ENCODE measurements at regions not wholly inside any gene's neighbourhood (a gene's known extent, or its start where the extent isn't known, plus 50 kb on each side); places are given as distances from the start of the nearest gene placed in this dataset.

DNA sequence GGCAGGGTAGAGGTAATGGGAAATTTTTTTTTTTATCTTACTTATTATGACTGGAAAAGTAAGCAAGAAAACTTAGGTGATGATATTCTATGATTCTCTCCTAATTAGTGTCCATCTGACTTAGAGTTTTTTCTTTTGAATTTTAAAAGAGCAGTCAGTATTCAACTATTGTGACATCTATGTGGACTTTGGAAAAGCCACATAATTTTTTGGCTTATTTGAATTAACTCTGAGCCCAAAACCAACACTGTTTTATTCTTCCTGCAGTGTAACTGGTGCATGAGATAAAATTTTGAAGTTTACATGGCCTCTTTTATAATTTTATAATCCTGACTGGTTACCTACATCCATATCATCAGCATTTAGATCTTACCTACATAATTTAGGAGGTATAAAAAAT, 619.7 kb downstream of the EPM2A start:
- no peak for TF ChIP-seq POLR2A (IDR thresholded peaks at IDR 0.05)
- TF ChIP-seq, protein P1, sequence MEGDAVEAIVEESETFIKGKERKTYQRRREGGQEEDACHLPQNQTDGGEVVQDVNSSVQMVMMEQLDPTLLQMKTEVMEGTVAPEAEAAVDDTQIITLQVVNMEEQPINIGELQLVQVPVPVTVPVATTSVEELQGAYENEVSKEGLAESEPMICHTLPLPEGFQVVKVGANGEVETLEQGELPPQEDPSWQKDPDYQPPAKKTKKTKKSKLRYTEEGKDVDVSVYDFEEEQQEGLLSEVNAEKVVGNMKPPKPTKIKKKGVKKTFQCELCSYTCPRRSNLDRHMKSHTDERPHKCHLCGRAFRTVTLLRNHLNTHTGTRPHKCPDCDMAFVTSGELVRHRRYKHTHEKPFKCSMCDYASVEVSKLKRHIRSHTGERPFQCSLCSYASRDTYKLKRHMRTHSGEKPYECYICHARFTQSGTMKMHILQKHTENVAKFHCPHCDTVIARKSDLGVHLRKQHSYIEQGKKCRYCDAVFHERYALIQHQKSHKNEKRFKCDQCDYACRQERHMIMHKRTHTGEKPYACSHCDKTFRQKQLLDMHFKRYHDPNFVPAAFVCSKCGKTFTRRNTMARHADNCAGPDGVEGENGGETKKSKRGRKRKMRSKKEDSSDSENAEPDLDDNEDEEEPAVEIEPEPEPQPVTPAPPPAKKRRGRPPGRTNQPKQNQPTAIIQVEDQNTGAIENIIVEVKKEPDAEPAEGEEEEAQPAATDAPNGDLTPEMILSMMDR (IDR thresholded peaks at IDR 0.05) = no peak
- no peak for TF ChIP-seq POLR2AphosphoS5 (IDR thresholded peaks at IDR 0.05)
- no peak for TF ChIP-seq EP300 (IDR thresholded peaks at IDR 0.05)

Data from suprapubic skin (tissue), 4 donors.